HG02943 (cell line): ENCODE measurements at regions not wholly inside any gene's neighbourhood (a gene's known extent, or its start where the extent isn't known, plus 50 kb on each side); places are given as distances from the start of the nearest gene placed in this dataset.

ENCODE experiments used
- ATAC-seq: cut with Tn5 transposase; IDR thresholded peaks from one replicate; pipeline ENCODE4 v1.9.1; 2021; ENCODE audit warnings: mild to moderate bottlenecking, low read depth, moderate library complexity; ENCODE audit not compliant: unreplicated experiment

DNA sequence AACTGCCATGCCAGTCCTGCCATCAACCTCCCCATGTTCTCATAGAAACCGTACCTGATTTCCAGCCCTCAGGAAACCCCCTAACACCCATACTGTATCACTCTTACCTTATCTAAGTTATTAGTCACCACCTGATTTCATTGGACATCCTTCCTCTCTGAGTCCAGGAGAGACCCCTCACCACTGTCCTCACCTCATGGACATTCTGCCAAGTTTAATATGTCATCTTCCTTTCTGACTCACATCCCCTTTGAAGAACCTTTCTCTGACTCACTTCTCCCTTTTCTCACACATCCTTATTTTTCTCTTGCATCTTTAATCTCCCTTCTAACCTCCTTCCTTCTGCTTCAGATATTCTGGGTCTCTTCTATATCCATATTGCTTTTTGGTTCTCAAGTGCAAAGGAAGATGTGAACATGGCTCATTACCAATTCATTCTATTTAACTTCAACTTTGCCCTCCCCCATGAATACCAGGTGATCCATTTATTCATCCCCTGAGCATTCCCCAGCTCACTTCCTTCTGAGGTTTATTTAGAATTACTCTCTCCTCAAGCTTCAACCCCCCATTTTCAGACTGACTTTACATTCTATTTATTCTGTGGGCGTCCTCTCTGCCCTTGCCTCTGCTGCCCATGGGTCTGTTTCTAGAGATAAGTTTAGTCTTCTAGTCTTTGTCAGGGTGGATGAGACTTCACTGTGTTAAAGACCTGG lies 206.8 kb upstream of the ESRRG start:
- no peak for ATAC-seq

DNA sequence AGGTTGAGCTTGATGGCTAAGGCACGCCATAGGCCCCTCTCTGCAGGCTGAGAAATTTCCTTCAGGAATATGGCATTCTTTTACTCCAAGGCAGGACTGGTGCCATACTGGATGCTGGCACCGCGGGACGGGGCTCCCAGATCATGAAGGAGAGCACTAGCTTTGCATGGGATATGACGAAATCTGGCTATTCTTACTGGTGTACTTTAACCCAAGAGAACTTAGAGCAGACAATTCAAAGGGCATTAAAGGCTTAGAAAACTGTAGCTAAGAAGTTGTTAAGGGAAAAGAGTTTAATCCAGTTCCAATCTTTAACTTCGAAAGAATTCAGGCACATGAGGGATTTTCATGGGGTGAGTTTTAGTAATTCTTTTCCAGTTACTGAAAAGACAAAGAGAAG lies 204.4 kb upstream of the ESRRG start:
- ATAC-seq, result no peak

DNA sequence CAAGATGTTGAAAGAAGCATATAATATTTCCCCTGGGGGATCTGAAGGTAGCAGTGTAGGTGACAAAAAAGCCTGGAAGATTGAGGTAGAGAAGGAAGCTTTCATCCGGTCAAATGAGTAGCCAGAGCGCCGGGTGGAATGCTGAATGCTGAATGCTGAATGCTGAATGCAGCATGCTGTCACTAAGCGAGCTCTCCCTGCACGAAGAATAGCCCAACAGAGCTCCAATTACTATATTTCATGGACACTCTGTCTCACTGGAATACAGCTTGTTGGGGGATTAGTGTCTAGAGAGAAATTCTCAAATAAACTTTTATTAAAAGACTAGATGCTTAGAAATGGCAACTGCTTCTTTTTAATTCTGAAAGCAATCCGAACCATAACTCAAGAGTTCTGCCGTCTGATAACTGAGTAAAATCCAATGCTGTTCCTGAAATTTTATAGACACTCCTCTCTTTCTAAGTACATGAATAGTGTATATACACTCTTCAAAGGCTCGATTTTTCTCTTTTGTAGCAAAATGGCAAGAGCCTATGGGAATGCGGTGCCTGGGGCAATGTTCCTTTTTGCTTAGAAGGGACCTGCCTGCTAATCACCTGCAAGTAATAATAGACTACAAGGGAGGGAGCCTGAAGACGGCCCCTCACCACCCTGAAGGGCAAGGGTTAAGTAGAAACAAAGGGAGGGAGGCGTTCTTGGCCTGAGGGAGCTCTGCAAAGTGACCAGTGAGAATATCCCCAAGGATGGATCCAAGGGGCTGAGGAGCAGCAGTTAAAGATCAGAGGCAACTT lies 203.7 kb upstream of the ESRRG start:
- ATAC-seq, result no peak

DNA sequence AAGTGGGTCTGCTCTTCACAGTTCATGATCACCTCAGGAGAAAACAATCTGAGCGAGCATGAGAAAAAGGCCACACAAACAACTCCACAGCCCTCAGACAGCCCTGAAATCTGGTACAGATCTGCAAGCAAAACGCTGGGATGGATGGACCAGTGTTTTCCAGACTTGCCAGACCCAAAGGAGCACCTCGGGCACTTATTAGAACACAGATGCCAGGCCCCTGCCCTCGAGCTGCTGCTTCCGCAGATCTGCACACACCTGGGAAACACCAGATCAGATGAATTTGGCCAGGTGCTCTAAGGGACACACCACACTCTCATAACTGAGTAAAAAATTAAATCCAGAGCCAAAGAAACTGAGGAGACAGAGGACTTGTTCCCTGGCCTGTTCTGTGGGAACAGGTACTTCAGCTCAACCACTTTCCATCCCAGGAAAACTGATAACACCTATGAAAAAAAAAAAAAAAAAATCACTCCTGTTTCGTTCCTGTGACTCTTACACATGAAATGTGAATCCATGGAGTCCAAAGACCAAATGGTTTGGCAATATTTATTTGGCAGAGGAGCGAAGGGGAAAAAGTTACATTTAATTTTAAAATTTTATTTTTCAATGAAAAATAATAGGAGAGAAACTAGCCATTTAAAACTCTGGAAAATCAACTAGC lies 202.9 kb upstream of the ESRRG start:
- ATAC-seq, result no peak

DNA sequence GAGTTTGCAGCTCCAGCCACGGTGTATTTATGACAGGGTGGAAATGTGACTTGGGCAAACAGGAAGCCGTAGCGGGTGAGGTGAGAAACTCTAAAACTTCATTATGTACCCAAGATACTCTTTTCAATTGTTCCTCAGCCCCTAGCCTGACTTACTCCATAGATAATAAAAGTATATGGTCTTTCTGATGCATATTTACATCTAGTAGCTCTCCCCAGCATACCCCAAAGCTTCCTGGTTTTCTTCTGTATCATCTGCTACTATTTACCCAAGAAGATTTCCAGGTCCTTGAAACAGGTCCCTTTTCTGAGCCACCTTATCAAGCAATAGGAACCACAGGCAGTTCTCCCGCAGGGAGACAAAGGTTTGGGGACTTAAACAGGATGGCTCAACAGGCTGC lies 201.5 kb upstream of the ESRRG start:
- ATAC-seq, result no peak

DNA sequence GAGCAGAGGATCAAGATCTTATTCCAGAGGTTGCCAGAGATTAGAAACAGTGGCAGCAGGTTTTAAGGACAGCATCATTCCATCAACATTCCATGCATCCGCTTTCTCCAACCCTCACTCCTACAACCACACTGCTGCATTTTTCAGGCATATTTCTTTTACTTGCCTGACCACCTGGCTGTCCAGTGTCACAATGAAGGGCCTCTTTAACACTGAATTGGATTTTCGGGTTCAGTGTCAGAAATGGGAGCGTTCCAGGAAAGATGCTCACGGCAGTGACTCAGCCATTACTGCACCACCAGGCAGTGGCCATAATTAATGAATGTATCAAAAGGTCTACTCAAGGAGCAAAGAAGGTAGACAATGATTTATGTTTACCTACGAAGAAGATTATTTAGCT lies 200.4 kb upstream of the ESRRG start:
- ATAC-seq, result no peak

DNA sequence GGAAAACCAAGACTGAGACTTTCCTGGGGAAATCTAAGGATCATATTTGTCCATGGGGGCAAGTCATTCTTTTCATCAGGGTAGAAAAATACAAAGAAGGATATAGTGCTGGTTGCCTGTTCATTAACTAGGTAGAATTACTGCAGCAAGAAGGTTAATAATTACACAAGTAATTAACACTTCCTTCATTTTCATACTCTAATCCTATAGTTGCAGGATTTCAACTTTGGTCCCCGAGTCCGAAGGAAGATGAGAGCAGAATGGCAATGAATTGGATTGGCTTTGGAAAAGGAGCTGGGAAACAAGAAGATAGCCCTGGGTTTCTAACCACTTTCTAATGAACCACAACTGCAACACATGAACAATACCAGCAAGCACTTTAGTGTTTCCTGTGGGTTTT lies 199.2 kb upstream of the ESRRG start:
- ATAC-seq, result no peak

DNA sequence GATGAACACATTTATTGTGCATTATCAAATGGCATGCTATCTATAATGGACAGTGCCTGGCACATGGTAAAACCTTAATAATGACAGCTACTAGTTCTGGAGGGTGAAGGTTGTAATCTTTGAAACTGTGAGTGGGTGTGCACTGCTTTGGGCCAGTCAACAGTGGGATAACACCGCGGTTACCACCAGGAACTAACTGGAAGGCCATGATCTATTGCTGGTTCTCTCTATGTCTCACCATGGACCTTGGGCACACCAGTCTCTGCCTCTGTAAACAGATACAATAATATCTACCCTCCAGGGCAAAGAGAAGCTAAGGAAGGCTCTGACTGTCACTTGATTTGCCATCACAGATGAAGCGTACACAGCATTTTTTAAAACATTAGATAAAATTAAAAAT lies 198.6 kb upstream of the ESRRG start:
- no peak for ATAC-seq

DNA sequence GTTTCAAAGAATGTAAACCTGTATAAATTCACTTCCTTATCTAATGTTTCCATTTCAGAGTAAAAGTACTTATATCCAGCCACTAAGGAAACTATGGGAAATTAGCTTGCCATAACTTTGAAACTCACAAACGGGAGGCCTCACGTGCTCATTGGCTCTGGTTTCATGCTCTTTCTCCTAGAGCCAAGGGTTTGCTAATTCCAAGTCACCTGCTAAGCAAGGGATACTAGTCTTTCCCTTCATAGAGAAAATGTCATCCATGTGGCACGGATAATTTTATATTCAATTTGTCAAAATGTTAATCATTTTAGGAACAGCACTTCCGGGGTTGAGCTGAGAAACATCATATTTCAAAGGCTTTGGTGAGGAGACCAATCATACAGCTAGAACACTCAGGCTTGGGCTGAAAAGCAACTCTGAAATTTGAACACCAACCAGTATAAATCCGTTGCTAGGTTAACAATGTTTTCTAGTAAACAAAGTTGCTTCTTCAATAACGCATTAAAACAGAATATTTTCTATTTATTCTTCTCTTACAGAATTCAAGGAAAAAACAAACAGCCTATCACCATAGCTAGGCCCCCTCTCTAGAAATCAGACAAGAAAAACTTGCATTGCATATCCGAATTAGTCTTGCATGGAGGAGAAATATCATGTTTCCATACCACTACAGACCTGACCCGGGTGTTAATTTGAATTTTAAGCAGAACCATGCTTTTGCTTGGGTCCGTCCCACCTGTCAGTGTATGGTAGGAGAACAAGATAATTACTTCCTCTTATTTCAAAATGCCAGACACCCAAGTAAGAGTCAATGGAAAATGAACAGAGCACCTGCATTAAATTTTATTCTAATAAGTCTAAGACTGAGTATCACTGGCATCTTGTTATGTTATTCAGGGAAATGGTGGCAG lies 196.1 kb upstream of the ESRRG start:
- ATAC-seq, result no peak

DNA sequence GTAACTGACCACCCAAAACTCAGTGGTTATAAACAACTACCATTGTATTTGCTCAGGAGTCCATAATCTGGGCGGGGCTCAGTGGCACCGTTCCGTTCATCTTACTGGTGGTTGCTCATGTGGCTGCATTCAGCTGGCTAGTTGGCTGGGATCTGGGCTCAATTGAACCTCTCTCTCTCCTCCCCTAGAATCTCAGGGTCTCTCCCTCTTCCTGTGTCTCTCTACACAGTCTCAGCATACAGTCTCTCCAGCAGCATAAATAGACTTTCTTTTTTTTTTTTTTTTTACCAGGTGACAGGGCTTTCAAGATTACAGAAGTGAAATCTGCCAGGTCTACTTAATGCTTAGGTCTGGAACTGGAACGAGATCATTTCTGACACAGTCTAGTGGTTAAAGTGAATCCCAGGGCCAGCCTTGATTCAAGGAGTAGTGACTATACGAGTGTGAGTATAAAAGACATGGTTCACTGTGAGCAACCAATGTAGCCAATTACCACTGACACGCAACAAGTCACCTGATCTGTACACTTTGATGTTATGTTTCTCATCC lies 193.7 kb upstream of the ESRRG start:
- no peak for ATAC-seq

DNA sequence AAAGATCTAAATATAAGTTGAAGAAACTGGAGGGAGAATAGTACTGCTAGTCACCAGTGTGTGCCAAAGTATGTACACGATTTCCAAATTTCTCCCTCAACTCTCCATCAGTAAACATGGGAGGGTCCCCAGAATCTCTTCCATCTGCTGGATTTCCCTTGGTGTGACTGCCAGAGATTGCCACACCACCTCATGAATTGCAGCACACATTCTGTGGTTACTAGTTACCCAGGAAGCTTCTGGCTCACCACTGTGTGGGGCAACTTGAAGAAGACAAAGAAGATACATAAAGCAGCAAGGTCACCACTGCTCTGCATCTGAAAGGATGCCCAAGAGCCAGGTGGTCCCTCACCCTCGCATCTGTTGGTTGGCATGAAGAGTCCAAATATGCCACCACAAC lies 191.7 kb upstream of the ESRRG start:
- ATAC-seq, result no peak

DNA sequence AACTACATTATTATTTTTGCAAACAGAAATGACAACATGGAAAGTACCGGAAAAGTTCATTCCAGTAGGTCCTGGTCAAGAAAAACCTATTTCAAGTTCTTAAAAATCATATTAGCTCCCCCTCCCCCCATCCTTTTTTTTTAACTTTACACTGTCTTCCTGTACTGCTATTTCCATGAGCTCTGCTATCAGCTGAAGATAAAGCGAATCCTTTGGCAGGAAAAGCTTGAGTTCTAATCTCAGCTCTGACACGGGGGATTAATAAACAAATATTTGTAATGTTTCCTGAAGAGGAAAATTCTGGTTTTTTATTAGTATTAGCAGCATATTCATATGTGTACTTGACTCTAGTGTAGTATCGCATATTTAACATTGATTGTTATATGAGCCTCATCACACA lies 190.7 kb upstream of the ESRRG start:
- ATAC-seq, result no peak

DNA sequence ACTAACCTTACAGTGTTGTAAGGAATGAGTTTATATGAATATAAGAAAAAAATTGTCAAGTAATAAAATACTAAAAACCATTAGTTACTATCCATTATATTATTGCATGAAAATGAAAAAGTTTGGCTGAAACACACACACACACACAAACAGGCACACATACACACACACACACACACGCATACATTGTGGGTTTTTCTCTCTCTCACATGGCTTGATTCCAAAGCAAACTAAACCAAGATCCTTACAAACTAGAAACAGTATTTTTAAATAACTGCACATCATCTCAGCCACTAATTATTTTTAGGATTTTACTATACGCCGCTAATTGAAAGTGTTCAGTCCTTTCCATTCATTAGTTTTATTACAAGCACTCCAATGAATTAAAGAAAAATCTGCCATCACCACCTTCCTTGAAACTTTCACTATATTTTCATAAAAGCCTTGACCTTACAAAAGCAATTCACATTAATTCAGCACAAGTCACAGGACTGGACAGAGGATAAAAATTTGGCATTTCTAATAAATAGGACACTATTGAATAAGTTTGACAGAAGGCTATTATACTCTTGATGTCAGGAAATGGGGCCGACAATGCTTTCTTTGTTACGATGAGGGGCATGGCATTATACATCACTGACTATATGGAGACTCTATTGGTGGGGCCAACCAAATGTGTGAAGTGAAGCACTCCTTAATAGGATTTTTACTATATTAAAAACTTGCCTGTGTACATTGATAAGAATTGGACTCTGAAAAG lies 187.0 kb upstream of the ESRRG start:
- ATAC-seq, result no peak

DNA sequence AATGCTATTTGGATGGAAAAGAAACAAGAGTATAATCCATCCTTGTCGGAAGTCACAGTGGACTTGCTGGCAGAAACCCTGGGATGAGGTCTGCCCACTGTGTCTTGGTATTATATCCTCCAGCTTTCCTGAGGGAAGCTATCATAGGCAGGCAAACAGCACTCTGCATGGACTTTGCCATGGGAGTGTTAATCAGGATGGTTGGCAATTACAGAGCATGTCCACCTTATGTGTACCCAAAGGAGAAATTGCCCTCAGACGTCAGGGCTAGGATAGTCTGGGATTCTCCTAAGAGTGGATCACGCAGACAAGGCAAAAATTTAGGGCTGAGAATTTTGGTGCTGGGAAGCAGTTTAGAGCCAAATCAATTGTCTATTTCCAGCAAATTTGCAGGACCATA lies 184.9 kb upstream of the ESRRG start:
- no peak for ATAC-seq

DNA sequence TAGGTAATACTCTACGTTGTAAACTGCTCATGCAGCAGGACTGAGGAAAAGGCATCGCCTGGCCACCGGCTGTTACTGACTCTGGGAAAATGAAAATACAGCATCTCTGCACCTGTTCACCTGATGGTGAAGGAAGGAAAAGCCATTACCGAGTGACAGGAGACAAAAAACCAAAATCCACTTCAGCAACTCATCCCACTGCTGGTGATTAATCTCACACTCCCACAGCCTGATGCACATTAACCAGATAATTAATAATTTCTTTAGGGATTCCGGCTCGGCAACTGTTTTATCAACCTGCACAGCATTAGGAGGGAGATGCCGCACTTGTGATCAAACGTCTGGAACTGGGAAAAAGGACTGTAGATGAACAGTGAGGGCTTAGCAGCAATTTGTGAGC lies 183.9 kb upstream of the ESRRG start:
- ATAC-seq, result no peak

DNA sequence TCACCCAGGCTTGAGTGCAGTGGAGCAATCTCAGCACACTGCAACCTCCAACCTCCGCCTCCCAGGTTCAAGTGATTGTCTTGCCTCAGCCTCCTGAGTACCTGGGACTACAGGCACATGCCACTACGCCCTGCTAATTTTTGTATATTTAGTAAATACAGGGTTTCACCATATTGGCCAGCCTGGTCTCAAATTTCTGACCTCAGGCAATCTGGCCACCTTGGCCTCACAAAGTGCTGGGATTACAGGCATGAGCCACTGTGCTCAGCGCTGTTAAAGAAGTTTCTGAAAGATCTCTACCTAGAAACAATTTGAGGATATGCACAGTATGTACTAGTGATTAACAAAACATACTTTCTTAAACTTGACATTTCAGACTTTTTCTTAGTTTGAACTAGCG lies 182.6 kb upstream of the ESRRG start:
- ATAC-seq, result no peak

DNA sequence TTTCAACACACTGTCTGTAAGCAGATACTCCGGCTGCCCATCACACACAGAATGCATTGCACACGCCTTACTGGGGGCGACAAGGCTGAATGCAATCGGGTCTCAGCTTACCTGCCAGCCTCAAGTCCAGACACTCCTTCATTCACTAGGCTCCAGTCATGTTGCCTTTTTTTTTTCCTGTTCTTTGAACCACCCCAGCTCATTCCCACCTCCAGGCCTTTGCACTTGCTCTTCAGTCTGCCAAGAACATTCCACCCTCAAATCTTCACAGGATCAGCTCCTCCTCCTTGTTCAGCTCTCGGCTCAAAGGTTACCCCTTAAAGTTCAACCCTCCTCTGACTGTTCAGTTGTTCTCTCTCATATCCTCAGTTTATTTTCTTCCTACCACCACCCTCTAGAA lies 181.9 kb upstream of the ESRRG start:
- no peak for ATAC-seq

DNA sequence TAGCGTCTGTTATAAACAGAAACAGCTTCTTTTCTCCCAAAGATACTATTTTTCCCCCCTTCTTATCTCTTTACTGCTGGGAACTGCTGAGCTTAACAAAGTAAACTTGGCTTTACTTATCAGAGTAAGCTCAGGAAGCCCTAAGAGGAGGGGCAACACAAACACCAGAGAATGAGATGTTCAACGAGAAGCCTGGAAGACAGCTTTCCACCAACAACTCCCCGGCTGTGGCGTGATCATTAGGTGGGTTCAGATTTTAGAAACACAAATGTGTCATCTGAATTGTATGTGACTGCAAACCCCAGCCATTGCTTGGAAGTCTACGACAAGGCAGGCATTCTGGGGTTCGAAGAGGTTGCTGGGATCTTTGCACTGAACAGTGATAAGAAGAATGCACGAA lies 181.2 kb upstream of the ESRRG start:
- no peak for ATAC-seq

DNA sequence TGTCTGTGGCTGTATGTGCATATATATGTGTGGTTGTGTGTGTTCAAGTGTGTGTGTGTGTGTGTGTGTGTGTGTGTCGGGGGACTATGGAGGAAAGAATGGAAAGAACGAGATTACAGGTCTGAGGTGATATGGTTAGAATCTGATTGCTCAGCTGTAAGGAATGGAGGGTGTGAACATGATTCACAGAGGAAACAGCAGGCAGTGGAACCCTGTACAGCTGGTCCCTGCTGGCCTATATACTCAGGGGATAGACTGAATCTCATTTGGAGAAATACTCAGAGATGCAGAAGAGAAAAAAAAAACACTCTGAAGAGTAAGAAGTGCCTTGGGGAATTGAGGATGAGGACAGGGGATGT lies 180.1 kb upstream of the ESRRG start:
- no peak for ATAC-seq
